H1 (cell line): ENCODE measurements at regions not wholly inside any gene's neighbourhood (a gene's known extent, or its start where the extent isn't known, plus 50 kb on each side); places are given as distances from the start of the nearest gene placed in this dataset.

Experiments used
- EP300 ChIP-seq, 2 experiments: IDR thresholded peaks; 1 replicate in 1 of 2; 2 replicates in 1 of 2; pipeline ENCODE4 v1.6.1; 2011 to 2012; ENCODE audit warnings: low read depth in 2 of 2, low read length in 2 of 2, mild to moderate bottlenecking in 2 of 2, borderline replicate concordance in 1 of 2, inconsistent platforms in 1 of 2, moderate library complexity in 1 of 2
- POLR2A ChIP-seq, 2 experiments: IDR thresholded peaks; 1 replicate in 1 of 2; 2 replicates in 1 of 2; pipeline ENCODE4 v1.6.1; 2011; ENCODE audit warnings: low read depth in 2 of 2, low read length in 2 of 2, mild to moderate bottlenecking in 2 of 2; ENCODE audit errors: control extremely low read depth in 1 of 2
- SRF ChIP-seq: IDR thresholded peaks from 2 replicates; pipeline ENCODE4 v1.6.1; 2011; ENCODE audit warnings: mild to moderate bottlenecking, low read depth, low read length, moderate library complexity
- TF ChIP-seq, protein P1 (sequence below), 3 experiments: IDR thresholded peaks; 1 replicate in 2 of 3; 2 replicates in 1 of 3; pipeline versions ENCODE4 v1.5.1 to v1.6.1; 2011; ENCODE audit warnings: low read length in 3 of 3, mild to moderate bottlenecking in 3 of 3, inconsistent platforms in 2 of 3, low read depth in 1 of 3, moderate library complexity in 1 of 3; ENCODE audit not compliant: insufficient read depth in 1 of 3; ENCODE audit errors: control extremely low read depth in 1 of 3
- TF ChIP-seq, protein P2 (sequence below): IDR thresholded peaks from 2 replicates; pipeline ENCODE4 v1.6.1; 2012; ENCODE audit warnings: inconsistent platforms

DNA sequence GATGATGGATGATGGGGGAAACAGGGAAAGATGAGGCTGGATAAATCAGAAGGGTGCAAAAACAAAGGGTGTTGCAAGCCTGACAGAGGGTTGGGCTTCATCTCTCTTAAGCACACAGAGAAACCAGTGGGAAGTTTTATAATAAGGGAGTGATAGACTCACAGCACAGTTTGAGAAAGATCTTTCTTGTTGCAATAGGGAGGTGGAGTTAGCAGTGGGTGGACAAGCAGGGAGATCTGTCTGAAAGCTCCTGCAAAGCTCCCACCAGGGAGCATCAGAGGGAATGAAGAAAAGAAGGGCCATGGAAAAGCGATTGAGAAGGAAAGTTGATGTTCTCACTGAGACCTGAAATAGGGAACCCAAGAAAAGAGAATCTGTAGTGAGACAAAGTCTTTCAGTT is 64.9 kb downstream of the BOD1L2 start:
- TF ChIP-seq, protein P1, sequence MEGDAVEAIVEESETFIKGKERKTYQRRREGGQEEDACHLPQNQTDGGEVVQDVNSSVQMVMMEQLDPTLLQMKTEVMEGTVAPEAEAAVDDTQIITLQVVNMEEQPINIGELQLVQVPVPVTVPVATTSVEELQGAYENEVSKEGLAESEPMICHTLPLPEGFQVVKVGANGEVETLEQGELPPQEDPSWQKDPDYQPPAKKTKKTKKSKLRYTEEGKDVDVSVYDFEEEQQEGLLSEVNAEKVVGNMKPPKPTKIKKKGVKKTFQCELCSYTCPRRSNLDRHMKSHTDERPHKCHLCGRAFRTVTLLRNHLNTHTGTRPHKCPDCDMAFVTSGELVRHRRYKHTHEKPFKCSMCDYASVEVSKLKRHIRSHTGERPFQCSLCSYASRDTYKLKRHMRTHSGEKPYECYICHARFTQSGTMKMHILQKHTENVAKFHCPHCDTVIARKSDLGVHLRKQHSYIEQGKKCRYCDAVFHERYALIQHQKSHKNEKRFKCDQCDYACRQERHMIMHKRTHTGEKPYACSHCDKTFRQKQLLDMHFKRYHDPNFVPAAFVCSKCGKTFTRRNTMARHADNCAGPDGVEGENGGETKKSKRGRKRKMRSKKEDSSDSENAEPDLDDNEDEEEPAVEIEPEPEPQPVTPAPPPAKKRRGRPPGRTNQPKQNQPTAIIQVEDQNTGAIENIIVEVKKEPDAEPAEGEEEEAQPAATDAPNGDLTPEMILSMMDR (IDR thresholded peaks at IDR 0.05; ENCODE audit: control extremely low read depth in 1 of 3, insufficient read depth in 1 of 3, low read depth in 1 of 3, low read length in 3 of 3): no peak
- TF ChIP-seq EP300 (IDR thresholded peaks at IDR 0.05; ENCODE audit: borderline replicate concordance in 1 of 2, low read depth in 2 of 2, low read length in 2 of 2) (no peak), POLR2A (IDR thresholded peaks at IDR 0.05; ENCODE audit: control extremely low read depth in 1 of 2, low read depth in 2 of 2, low read length in 2 of 2) (no peak), SRF (no peak)
- TF ChIP-seq, protein P2, sequence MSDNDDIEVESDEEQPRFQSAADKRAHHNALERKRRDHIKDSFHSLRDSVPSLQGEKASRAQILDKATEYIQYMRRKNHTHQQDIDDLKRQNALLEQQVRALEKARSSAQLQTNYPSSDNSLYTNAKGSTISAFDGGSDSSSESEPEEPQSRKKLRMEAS: no peak
